HG03039 (cell line): ENCODE measurements at regions not wholly inside any gene's neighbourhood (a gene's known extent, or its start where the extent isn't known, plus 50 kb on each side); places are given as distances from the start of the nearest gene placed in this dataset.

Source experiments
- ATAC-seq: cut with Tn5 transposase; IDR thresholded peaks from one replicate; pipeline ENCODE4 v1.9.1; 2021; ENCODE audit warnings: mild to moderate bottlenecking, moderate library complexity; ENCODE audit not compliant: unreplicated experiment

DNA sequence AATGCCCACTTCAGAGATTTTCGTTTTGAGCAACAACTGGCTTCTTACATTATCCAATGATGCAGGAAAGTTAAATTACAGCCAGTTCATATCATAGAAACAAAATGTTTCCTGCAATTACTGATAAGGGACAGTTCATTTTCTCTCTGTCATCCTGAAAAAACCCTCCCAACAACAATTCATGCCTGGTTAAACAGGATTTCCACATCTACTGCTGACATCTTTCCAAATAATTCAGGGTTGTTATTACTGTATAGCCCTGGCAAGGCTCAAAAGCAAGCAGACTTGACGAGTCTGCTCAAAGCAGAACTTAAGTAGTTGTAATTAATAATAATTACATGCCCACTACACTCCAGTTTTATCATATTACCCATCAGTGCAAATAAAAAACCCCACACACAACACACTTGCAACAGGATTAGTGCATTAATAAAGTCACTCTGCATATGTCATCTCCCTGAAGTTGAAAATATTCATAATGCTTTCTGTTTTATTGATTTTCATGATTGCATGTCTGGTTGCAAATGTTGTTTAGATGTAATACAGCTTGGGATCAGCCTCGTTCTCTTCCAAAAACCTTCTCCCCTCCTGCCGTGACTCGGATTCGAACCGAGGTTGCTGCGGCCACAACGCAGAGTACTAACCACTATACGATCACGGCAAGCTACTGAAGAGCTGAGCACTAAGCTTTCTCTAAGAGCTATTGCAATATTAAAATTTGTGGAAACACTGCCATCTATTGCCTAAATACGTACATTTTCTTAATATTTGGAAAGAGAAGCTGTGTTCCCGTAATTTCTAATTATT, 119.6 kb upstream of the NFIB start:
- ATAC-seq, result no peak

- no peak for ATAC-seq
These were observed 118.9 kb upstream of the NFIB start for GRCh38 chr9:14432666-14433350.

DNA sequence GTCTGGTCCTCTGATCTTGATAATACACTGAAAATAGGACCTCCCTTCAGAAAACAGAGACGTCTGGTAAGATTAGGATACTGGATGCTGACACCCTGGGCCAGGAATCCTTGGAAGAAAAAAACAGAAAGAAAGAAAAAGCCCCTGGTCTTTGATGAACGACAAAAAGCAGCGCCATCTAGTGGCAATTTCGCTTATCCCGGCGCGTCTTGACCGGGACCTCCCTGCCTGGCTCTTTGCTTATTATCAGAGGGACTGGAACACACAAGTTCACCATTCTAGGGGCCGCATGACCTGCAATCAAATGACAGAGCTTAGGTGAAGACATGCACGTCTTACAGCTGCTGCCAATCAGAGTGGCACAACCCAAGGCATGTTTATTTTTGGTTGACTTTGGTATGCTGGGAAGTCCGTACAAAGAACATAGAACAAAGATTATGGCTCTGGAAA, 114.9 kb upstream of the NFIB start:
- ATAC-seq, result no peak

- ATAC-seq, result no peak
These were observed 113.5 kb upstream of the NFIB start for GRCh38 chr9:14427419-14427818.

GRCh38 chr9:14424983-14425382, 111.0 kb upstream of the NFIB start:
- ATAC-seq, result no peak

DNA sequence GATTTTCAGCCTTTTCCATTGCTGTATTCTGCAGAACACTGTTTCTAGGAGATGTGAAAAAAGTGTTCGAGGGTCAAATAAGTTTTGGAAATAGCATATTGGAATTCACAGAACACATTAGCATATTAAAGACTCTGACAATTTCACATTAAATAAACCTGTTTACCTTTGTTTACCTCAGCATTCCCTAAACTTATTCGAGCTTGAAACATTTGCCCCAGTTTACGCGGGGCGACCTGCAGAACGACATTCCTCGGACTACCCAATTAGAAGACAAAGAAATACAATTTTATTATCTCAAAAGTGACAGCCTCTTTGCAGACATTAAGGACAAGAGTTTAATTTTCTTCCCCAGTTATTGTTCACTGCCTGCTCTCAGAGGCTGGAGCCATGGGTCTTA, 110.3 kb upstream of the NFIB start:
- no peak for ATAC-seq

GRCh38 chr9:14423815-14424261, 109.9 kb upstream of the NFIB start:
- ATAC-seq, result no peak

- ATAC-seq, result no peak
These were observed 107.3 kb upstream of the NFIB start for GRCh38 chr9:14421291-14421690.

GRCh38 chr9:14418941-14419937, 105.3 kb upstream of the NFIB start:
- no peak for ATAC-seq

GRCh38 chr9:14418301-14418940, 104.5 kb upstream of the NFIB start:
- no peak for ATAC-seq

DNA sequence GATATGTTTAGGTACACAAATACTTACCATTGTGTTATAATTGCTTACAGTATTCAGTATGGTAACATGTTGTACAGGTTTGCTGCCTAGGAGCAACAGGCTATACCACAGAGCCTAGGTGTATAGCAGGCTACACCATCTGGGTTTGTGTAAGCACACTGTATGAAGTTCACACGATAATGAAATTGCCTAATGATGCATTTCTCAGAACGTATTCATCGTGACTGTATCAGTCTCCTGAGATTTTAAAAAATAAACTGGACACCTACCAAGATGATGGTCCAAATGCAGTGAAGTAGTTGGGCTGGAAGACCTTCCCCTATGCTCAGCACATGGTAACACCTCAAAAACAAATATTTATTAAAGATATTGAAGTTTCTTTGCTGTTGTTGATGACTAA, 103.3 kb upstream of the NFIB start:
- no peak for ATAC-seq

DNA sequence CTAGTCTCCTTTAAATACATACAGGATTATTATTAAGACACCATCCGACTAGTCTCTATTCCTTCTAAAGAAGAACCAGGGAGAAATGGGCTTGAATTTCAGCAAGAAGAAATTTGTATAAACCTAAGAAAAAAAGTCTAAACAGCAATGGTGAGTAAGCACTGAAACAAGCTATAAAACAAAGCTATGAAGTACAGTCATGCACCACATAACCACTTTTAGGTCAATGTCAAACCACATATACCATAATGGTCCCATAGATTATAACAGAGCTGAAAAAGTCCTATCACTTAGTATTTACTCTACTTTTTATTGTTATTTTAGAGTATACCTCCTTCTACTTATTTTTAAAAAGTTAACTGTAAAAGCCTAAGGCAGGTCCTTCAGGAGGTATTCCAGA, 102.0 kb upstream of the NFIB start:
- ATAC-seq, result no peak

GRCh38 chr9:14413812-14414211, 99.9 kb upstream of the NFIB start:
- ATAC-seq, result no peak

- no peak for ATAC-seq
These were observed 98.8 kb upstream of the NFIB start for GRCh38 chr9:14412775-14413174.

GRCh38 chr9:14406463-14406862, 92.5 kb upstream of the NFIB start:
- ATAC-seq, result no peak

- no peak for ATAC-seq
These were observed 91.3 kb upstream of the NFIB start for GRCh38 chr9:14405176-14405706.

DNA sequence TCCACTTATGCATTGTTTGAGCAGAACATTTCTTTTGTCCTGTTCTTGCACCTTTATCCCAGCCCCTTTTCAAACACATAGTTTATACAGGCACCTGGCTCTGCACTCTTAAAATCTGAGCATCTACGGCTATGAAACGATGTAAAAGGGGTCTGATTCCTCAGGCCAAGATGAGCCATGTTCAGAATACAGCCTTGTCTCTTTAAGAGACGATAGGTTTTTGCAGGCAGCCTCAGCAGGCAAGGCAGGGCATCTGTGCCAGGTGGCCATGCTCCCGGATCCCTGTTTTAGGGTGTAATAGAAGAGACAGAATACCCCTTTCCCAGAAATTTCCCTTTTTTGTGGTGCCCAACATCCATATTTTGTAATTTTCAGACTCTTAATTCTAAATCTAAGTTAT, 89.1 kb upstream of the NFIB start:
- ATAC-seq, result no peak

DNA sequence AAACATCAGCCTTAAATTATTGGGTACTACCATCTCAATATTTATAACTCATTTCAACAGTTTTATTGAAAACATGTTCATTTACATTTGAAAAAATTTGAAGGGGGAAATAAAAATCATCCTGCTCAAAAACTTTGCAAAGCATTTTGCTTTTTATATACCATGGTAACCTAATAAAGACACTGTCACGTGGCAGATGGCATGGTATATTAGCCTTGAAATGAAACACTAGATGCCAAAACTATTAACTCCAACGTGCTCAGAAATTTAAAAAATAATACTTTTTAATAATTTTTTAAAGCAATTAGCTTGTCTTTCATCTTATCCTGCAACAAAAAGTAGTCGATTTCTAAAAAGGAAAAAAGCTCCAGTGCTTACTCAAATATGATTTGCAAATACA, 88.6 kb upstream of the NFIB start:
- no peak for ATAC-seq

DNA sequence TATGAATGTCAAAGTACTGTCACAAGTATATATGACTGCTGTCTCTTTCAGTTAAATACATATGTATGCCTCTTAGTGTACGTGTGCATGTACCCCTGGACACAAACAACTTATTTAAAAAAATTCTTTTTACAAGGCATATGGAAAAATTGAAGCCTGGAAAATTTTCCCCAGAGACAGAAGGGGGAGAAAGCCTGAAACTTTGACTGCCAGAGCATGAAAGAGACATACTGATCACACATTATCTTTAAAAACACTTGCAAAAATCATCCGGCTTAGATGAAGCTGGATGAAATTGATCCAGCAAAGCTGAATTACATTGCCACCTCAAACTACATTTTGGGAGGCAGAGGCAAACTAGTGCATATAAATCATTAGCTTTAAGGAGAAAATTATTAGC, 88.0 kb upstream of the NFIB start:
- ATAC-seq, result no peak

- no peak for ATAC-seq
These were observed 86.7 kb upstream of the NFIB start for GRCh38 chr9:14400658-14400995.
